Uterus (tissue), 3 donors: ENCODE measurements at regions not wholly inside any gene's neighbourhood (a gene's known extent, or its start where the extent isn't known, plus 50 kb on each side); places are given as distances from the start of the nearest gene placed in this dataset.

Experiments used
- DNase-seq, 2 donors: peaks; one replicate each; pipeline ENCODE4 v3.0.0-alpha.2; 2019 to 2020
- H3K27ac ChIP-seq, 2 donors: fragments of 200-600 bp; sonication (generic); 1 replicate in 1 of 2; 2 replicates in 1 of 2; pipeline ENCODE4 v1.5.1; 2016 to 2018
- H3K27me3 ChIP-seq, 2 donors: fragments of 200-600 bp; sonication (generic); one replicate each; pipeline ENCODE4 v1.5.1; 2018 to 2019; ENCODE audit warnings: control low read depth in 1 of 2
- H3K36me3 ChIP-seq, 2 donors: fragments of 200-600 bp; sonication (generic); one replicate each; pipeline ENCODE4 v1.5.1; 2019; ENCODE audit warnings: control low read depth in 1 of 2
- H3K4me1 ChIP-seq, 2 donors: fragments of 200-600 bp; sonication (generic); one replicate each; pipeline ENCODE4 v1.5.1; 2018 to 2019; ENCODE audit warnings: control low read depth in 1 of 2
- H3K4me3 ChIP-seq, 2 donors: fragments of 200-600 bp; sonication (generic); 1 replicate in 1 of 2; 2 replicates in 1 of 2; pipeline ENCODE4 v1.5.1; 2018 to 2019; ENCODE audit warnings: mild to moderate bottlenecking in 1 of 2
- H3K9me3 ChIP-seq, 2 donors: fragments of 200-600 bp; sonication (generic); one replicate each; pipeline ENCODE4 v1.5.1; 2019; ENCODE audit warnings: control low read depth in 1 of 2
- CTCF ChIP-seq, 4 experiments: fragments of 200-600 bp in 2 of 4; fragments of 450-650 bp in 2 of 4; sonication (generic) in 2 of 4; IDR thresholded peaks; one replicate each; pipeline ENCODE4 v1.5.1; 2016 to 2019; ENCODE audit warnings: antibody characterized with exemption in 4 of 4, mild to moderate bottlenecking in 2 of 4, moderate library complexity in 1 of 4
- POLR2A ChIP-seq, 2 donors: fragments of 450-650 bp; IDR thresholded peaks; one replicate each; pipeline ENCODE4 v1.6.1; 2016; ENCODE audit warnings: antibody characterized with exemption in 2 of 2, mild to moderate bottlenecking in 1 of 2, moderate library complexity in 1 of 2
- intact Hi-C: fragments of 100-400 bp; cut with DNase I; formaldehyde crosslinking; loops from one replicate; pipeline ENCODE4 v1.15.1; 2023; ENCODE audit warnings: low total_unique reads
- donor health status: DM: yes; HTN: yes; CAD: no.

- no peak for TF ChIP-seq POLR2A (IDR thresholded peaks at IDR 0.05)
- no peak for TF ChIP-seq CTCF (IDR thresholded peaks at IDR 0.05)
- no peak for DNase-seq
- Histone ChIP-seq H3K9me3 (no peaks in the 10 kb centered on the region), H3K27me3 (no peaks in the 10 kb centered on the region), H3K27ac (no peak overlapping the region), H3K36me3 (no peaks in the 10 kb centered on the region), H3K4me1 (no peaks in the 10 kb centered on the region), H3K4me3 (no peak overlapping the region)
- intact Hi-C loops, result no loop called here
Measured at GRCh38 chr13:22644941-22645340, 535.8 kb upstream of the SGCG start.

GRCh38 chr13:22647156-22647850 lies 533.5 kb upstream of the SGCG start:
- no peak overlapping the region for H3K27ac ChIP-seq
- no peak for DNase-seq
- no peaks in the 10 kb centered on the region for H3K27me3 ChIP-seq
- no peaks in the 10 kb centered on the region for H3K36me3 ChIP-seq
- no peaks in the 10 kb centered on the region for H3K9me3 ChIP-seq
- intact Hi-C loops, result no loop called here
- H3K4me1 ChIP-seq, result no peaks in the 10 kb centered on the region
- TF ChIP-seq POLR2A (IDR thresholded peaks at IDR 0.05), result no peak
- TF ChIP-seq CTCF (IDR thresholded peaks at IDR 0.05), result no peak
- H3K4me3 ChIP-seq, result no peak overlapping the region

GRCh38 chr13:22648320-22648801 lies 532.4 kb upstream of the SGCG start:
- TF ChIP-seq CTCF (IDR thresholded peaks at IDR 0.05) (no peak), POLR2A (IDR thresholded peaks at IDR 0.05) (no peak)
- no peak overlapping the region for H3K27ac ChIP-seq
- H3K4me1 ChIP-seq, result no peaks in the 10 kb centered on the region
- intact Hi-C loops, result no loop called here
- H3K9me3 ChIP-seq, result no peaks in the 10 kb centered on the region
- H3K36me3 ChIP-seq, result no peaks in the 10 kb centered on the region
- no peaks in the 10 kb centered on the region for H3K27me3 ChIP-seq
- DNase-seq, result no peak
- no peak overlapping the region for H3K4me3 ChIP-seq

- no peaks in the 10 kb centered on the region for H3K27me3 ChIP-seq
- no peaks in the 10 kb centered on the region for H3K36me3 ChIP-seq
- intact Hi-C loops, result no loop called here
- H3K4me1 ChIP-seq, result no peaks in the 10 kb centered on the region
- no peak for TF ChIP-seq POLR2A (IDR thresholded peaks at IDR 0.05)
- no peaks in the 10 kb centered on the region for H3K9me3 ChIP-seq
- H3K4me3 ChIP-seq, result no peak overlapping the region
- H3K27ac ChIP-seq, result no peak overlapping the region
- no peak for DNase-seq
Measured at GRCh38 chr13:22652796-22653195, 528.0 kb upstream of the SGCG start.

GRCh38 chr13:22653866-22654265 lies 526.9 kb upstream of the SGCG start:
- Histone ChIP-seq H3K9me3 (no peaks in the 10 kb centered on the region), H3K36me3 (no peaks in the 10 kb centered on the region), H3K27me3 (no peaks in the 10 kb centered on the region), H3K27ac (no peak overlapping the region), H3K4me3 (no peak overlapping the region), H3K4me1 (no peaks in the 10 kb centered on the region)
- TF ChIP-seq CTCF (IDR thresholded peaks at IDR 0.05) (no peak), POLR2A (IDR thresholded peaks at IDR 0.05) (no peak)
- intact Hi-C loops, result no loop called here
- DNase-seq, result no peak
